ENCODE measurements at regions not wholly inside any gene's neighbourhood (a gene's known extent, or its start where the extent isn't known, plus 50 kb on each side); places are given as distances from the start of the nearest gene placed in this dataset.

DNA sequence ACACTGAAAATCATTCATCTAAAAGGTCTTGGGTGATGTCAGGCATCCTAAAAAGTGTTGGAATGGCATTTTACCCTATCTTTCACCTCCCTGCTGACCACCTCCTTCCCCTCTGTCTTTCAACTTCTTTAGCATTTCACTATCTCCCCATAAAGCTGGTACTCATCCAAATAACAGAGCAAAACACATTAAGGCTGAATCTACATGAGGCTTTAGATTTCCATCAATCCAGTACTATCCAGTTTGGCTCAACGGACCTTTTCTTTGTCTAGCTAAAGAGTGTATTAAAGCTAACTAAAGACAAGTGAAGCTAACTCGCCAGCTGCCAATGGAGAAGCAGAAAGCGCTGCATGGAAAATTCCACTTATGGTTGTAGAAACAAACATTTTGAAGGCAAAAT, 122.5 kb upstream of the NCKAP5 start:
- no peak overlapping the region for H3K56ac ChIP-seq (replicated peaks; ENCODE audit: insufficient read length, low read depth, low read length)
- WGBS, 2 experiments (ENCODE audit: extremely low coverage in 1 of 2, insufficient coverage in 1 of 2, insufficient read length in 1 of 2, insufficient replicate concordance in 2 of 2, low coverage in 1 of 2, low lambda C conversion rate in 2 of 2, missing lambda C conversion rate in 1 of 2): 61% methylated on average over 3 of the region's 3 CpGs; no CpG with 5 or more reads in 1 of the 2 experiments
- H4K5ac ChIP-seq (ENCODE audit: insufficient read length, low read depth, low read length): no peak overlapping the region
- POLR2A ChIA-PET (ENCODE audit: partially characterized antibody): no interaction called here
- no peak overlapping the region for H2BK15ac ChIP-seq (ENCODE audit: low read length)
- no peak overlapping the region for H2BK120ac ChIP-seq (replicated peaks; ENCODE audit: low read depth, low read length)
- no peak overlapping the region for H3K18ac ChIP-seq (ENCODE audit: extremely low read depth, low read length)
- no peaks in the 10 kb centered on the region for H3K79me2 ChIP-seq (ENCODE audit: control insufficient read depth in 1 of 2, insufficient read depth in 2 of 2, low read length in 2 of 2)
- no peak overlapping the region for H2BK5ac ChIP-seq (ENCODE audit: low read depth, low read length)
- no peak overlapping the region for H3K27ac ChIP-seq (ENCODE audit: low read depth, low read length)
- no peak overlapping the region for H3K23ac ChIP-seq (ENCODE audit: insufficient read length)
- H3K36me3 ChIP-seq (ENCODE audit: control insufficient read depth in 2 of 4, insufficient read depth in 4 of 4, low read length in 3 of 4): no peaks in the 10 kb centered on the region
- no peak overlapping the region for H4K91ac ChIP-seq (replicated peaks; ENCODE audit: insufficient read length, low read length)
- peak overlapping the region; percentile 76; the same call in 1 of the 2 replicates for H2AFZ ChIP-seq (ENCODE audit: low read length)
- no peak overlapping the region for H2BK20ac ChIP-seq (ENCODE audit: low read length)
- H3K9me3 ChIP-seq (ENCODE audit: insufficient read depth in 2 of 2, low read depth in 1 of 2, low read length in 1 of 2): no peaks in the 10 kb centered on the region
- H3K79me1 ChIP-seq (ENCODE audit: low read depth, low read length): no peaks in the 10 kb centered on the region
- CTCF ChIA-PET (ENCODE audit: partially characterized antibody): interaction anchor here (0.7 kb wide), 1 partner anchor 555 kb away, joined by 3 read pairs; no protein-coding TSS in a partner anchor
- DNase-seq (ENCODE audit: low read depth in 1 of 2, low spot score in 2 of 2): no peak
- H3K9ac ChIP-seq (replicated peaks in 1 of 4; ENCODE audit: extremely low read depth in 1 of 4, low read depth in 3 of 4, low read length in 3 of 4): no peak overlapping the region
- H4K8ac ChIP-seq (ENCODE audit: extremely low read depth, insufficient read depth, low read length): no peak overlapping the region
- H3K4me3 ChIP-seq (ENCODE audit: extremely low read depth in 1 of 4, insufficient read depth in 2 of 4, low read depth in 3 of 4, low read length in 4 of 4): no peak overlapping the region
- H3K4ac ChIP-seq (replicated peaks; ENCODE audit: insufficient read length, low read depth, low read length): no peak overlapping the region
- no peak overlapping the region for H2BK12ac ChIP-seq (ENCODE audit: low read depth, low read length)
- no peak overlapping the region for H3K14ac ChIP-seq (ENCODE audit: insufficient read length)
- FAIRE-seq: no peak
- H3K23me2 ChIP-seq (ENCODE audit: low read depth, low read length): no peaks in the 10 kb centered on the region
- no peak for TF ChIP-seq CBX5 (IDR thresholded peaks at IDR 0.05; ENCODE audit: low read depth, low read length)
- TF ChIP-seq, protein P1, sequence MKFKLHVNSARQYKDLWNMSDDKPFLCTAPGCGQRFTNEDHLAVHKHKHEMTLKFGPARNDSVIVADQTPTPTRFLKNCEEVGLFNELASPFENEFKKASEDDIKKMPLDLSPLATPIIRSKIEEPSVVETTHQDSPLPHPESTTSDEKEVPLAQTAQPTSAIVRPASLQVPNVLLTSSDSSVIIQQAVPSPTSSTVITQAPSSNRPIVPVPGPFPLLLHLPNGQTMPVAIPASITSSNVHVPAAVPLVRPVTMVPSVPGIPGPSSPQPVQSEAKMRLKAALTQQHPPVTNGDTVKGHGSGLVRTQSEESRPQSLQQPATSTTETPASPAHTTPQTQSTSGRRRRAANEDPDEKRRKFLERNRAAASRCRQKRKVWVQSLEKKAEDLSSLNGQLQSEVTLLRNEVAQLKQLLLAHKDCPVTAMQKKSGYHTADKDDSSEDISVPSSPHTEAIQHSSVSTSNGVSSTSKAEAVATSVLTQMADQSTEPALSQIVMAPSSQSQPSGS (IDR thresholded peaks at IDR 0.05; ENCODE audit: low read length): no peak
- H3K4me1 ChIP-seq (replicated peaks in 1 of 4; ENCODE audit: control insufficient read depth in 3 of 4, insufficient read depth in 4 of 4, low read length in 3 of 4): no peaks in the 10 kb centered on the region; a peak in 2 of 7 replicates
- no peaks in the 10 kb centered on the region for H3K27me3 ChIP-seq (replicated peaks in 1 of 4; ENCODE audit: control insufficient read depth in 3 of 4, extremely low read depth in 1 of 4, insufficient read depth in 3 of 4, low read length in 3 of 4)
- no peak overlapping the region for H2AK5ac ChIP-seq (ENCODE audit: low read depth, low read length)
- H4K20me1 ChIP-seq (replicated peaks in 1 of 2; ENCODE audit: control insufficient read depth in 1 of 2, insufficient read depth in 2 of 2, low read length in 2 of 2): no peaks in the 10 kb centered on the region
- no peak overlapping the region for H3K4me2 ChIP-seq (ENCODE audit: insufficient read depth in 1 of 2, low read depth in 2 of 2, low read length in 2 of 2)

All from H1 (cell line).